Activated T-cell treated with anti-CD3 and anti-CD28 coated beads, Interleukin-2, amount 50 U/mL, for 24 hours (primary cell): ENCODE measurements at regions not wholly inside any gene's neighbourhood (a gene's known extent, or its start where the extent isn't known, plus 50 kb on each side); places are given as distances from the start of the nearest gene placed in this dataset.

Source experiments
- DNase-seq: peaks from one replicate; pipeline ENCODE4 v3.0.0-alpha.2; 2020
- H3K27ac Mint-ChIP-seq: 2 replicates; pipeline ENCODE4 v1.8.0; 2020; ENCODE audit warnings: mild to moderate bottlenecking, mixed read lengths
- H3K27me3 Mint-ChIP-seq: 2 replicates; pipeline ENCODE4 v1.8.0; 2020; ENCODE audit warnings: mixed read lengths
- H3K36me3 Mint-ChIP-seq: 2 replicates; pipeline ENCODE4 v1.8.0; 2020; ENCODE audit warnings: low read depth, mixed read lengths
- H3K4me1 Mint-ChIP-seq: 2 replicates; pipeline ENCODE4 v1.8.0; 2020; ENCODE audit warnings: low read depth, mixed read lengths
- H3K4me3 Mint-ChIP-seq: 2 replicates; pipeline ENCODE4 v1.8.0; 2020; ENCODE audit warnings: mild to moderate bottlenecking, moderate library complexity, mixed read lengths
- H3K9me3 Mint-ChIP-seq: 2 replicates; pipeline ENCODE4 v1.8.0; 2020; ENCODE audit warnings: mixed read lengths

- Mint-ChIP-seq H3K27ac (no peak overlapping the region), H3K9me3 (no peaks in the 10 kb centered on the region), H3K4me1 (peaks cover 6% of the 10 kb centered on the region), H3K36me3 (no peaks in the 10 kb centered on the region), H3K4me3 (no peak overlapping the region), H3K27me3 (no peaks in the 10 kb centered on the region)
- no peak for DNase-seq
These were observed 142.0 kb downstream of the PTPN20 start for GRCh38 chr10:47053081-47053798.

GRCh38 chr10:47054974-47055373 lies 143.7 kb downstream of the PTPN20 start:
- Mint-ChIP-seq H3K4me3 (no peak overlapping the region), H3K4me1 (no peaks in the 10 kb centered on the region), H3K9me3 (no peaks in the 10 kb centered on the region), H3K27me3 (no peaks in the 10 kb centered on the region), H3K36me3 (no peaks in the 10 kb centered on the region), H3K27ac (no peak overlapping the region)
- DNase-seq = peak; percentile 16

GRCh38 chr10:47055386-47056246 lies 144.4 kb downstream of the PTPN20 start:
- Mint-ChIP-seq H3K9me3 (no peaks in the 10 kb centered on the region), H3K4me1 (no peaks in the 10 kb centered on the region), H3K27me3 (no peaks in the 10 kb centered on the region), H3K27ac (no peak overlapping the region), H3K4me3 (no peak overlapping the region), H3K36me3 (no peaks in the 10 kb centered on the region)
- DNase-seq = no peak

GRCh38 chr10:47056247-47056510 lies 145.0 kb downstream of the PTPN20 start:
- no peak overlapping the region for H3K4me3 Mint-ChIP-seq
- no peaks in the 10 kb centered on the region for H3K9me3 Mint-ChIP-seq
- DNase-seq = no peak
- no peaks in the 10 kb centered on the region for H3K4me1 Mint-ChIP-seq
- H3K27me3 Mint-ChIP-seq = no peaks in the 10 kb centered on the region
- H3K27ac Mint-ChIP-seq = no peak overlapping the region
- no peaks in the 10 kb centered on the region for H3K36me3 Mint-ChIP-seq

- Mint-ChIP-seq H3K27me3 (no peaks in the 10 kb centered on the region), H3K4me1 (no peaks in the 10 kb centered on the region), H3K27ac (no peak overlapping the region), H3K9me3 (no peaks in the 10 kb centered on the region), H3K4me3 (no peak overlapping the region), H3K36me3 (no peaks in the 10 kb centered on the region)
- DNase-seq = no peak
These were observed 146.2 kb downstream of the PTPN20 start for GRCh38 chr10:47057471-47057870.

GRCh38 chr10:47058032-47058702 lies 146.9 kb downstream of the PTPN20 start:
- H3K9me3 Mint-ChIP-seq = no peaks in the 10 kb centered on the region
- no peak overlapping the region for H3K4me3 Mint-ChIP-seq
- no peak for DNase-seq
- no peaks in the 10 kb centered on the region for H3K4me1 Mint-ChIP-seq
- no peaks in the 10 kb centered on the region for H3K27me3 Mint-ChIP-seq
- H3K27ac Mint-ChIP-seq = no peak overlapping the region
- H3K36me3 Mint-ChIP-seq = no peaks in the 10 kb centered on the region

- H3K9me3 Mint-ChIP-seq = no peaks in the 10 kb centered on the region
- H3K27ac Mint-ChIP-seq = no peak overlapping the region
- no peak for DNase-seq
- H3K36me3 Mint-ChIP-seq = no peaks in the 10 kb centered on the region
- H3K4me3 Mint-ChIP-seq = no peak overlapping the region
- H3K4me1 Mint-ChIP-seq = no peaks in the 10 kb centered on the region
- no peaks in the 10 kb centered on the region for H3K27me3 Mint-ChIP-seq
These were observed 147.7 kb downstream of the PTPN20 start for GRCh38 chr10:47058961-47059391.

GRCh38 chr10:47059606-47060311 lies 148.5 kb downstream of the PTPN20 start:
- peak; percentile 14 for DNase-seq
- H3K27ac Mint-ChIP-seq = no peak overlapping the region
- no peaks in the 10 kb centered on the region for H3K27me3 Mint-ChIP-seq
- no peaks in the 10 kb centered on the region for H3K4me1 Mint-ChIP-seq
- no peaks in the 10 kb centered on the region for H3K9me3 Mint-ChIP-seq
- H3K4me3 Mint-ChIP-seq = no peak overlapping the region
- no peaks in the 10 kb centered on the region for H3K36me3 Mint-ChIP-seq

- no peak overlapping the region for H3K27ac Mint-ChIP-seq
- H3K4me3 Mint-ChIP-seq = no peak overlapping the region
- no peaks in the 10 kb centered on the region for H3K9me3 Mint-ChIP-seq
- H3K27me3 Mint-ChIP-seq = no peaks in the 10 kb centered on the region
- no peak for DNase-seq
- no peaks in the 10 kb centered on the region for H3K36me3 Mint-ChIP-seq
- no peaks in the 10 kb centered on the region for H3K4me1 Mint-ChIP-seq
These were observed 149.1 kb downstream of the PTPN20 start for GRCh38 chr10:47060356-47060755.

- no peaks in the 10 kb centered on the region for H3K27me3 Mint-ChIP-seq
- no peaks in the 10 kb centered on the region for H3K4me1 Mint-ChIP-seq
- H3K9me3 Mint-ChIP-seq = no peaks in the 10 kb centered on the region
- no peak overlapping the region for H3K27ac Mint-ChIP-seq
- no peaks in the 10 kb centered on the region for H3K36me3 Mint-ChIP-seq
- no peak overlapping the region for H3K4me3 Mint-ChIP-seq
- no peak for DNase-seq
These were observed 149.8 kb downstream of the PTPN20 start for GRCh38 chr10:47060993-47061500.

GRCh38 chr10:47061776-47062175 lies 150.5 kb downstream of the PTPN20 start:
- DNase-seq = no peak
- Mint-ChIP-seq H3K4me3 (no peak overlapping the region), H3K27me3 (no peaks in the 10 kb centered on the region), H3K27ac (no peak overlapping the region), H3K36me3 (no peaks in the 10 kb centered on the region), H3K9me3 (no peaks in the 10 kb centered on the region), H3K4me1 (no peaks in the 10 kb centered on the region)

- no peaks in the 10 kb centered on the region for H3K36me3 Mint-ChIP-seq
- H3K4me3 Mint-ChIP-seq = no peak overlapping the region
- no peak overlapping the region for H3K27ac Mint-ChIP-seq
- DNase-seq = peak; percentile 22
- no peaks in the 10 kb centered on the region for H3K9me3 Mint-ChIP-seq
- no peaks in the 10 kb centered on the region for H3K4me1 Mint-ChIP-seq
- H3K27me3 Mint-ChIP-seq = no peaks in the 10 kb centered on the region
These were observed 151.4 kb downstream of the PTPN20 start for GRCh38 chr10:47062441-47063200.

- H3K9me3 Mint-ChIP-seq = no peaks in the 10 kb centered on the region
- no peak for DNase-seq
- no peaks in the 10 kb centered on the region for H3K27me3 Mint-ChIP-seq
- no peaks in the 10 kb centered on the region for H3K36me3 Mint-ChIP-seq
- H3K27ac Mint-ChIP-seq = no peak overlapping the region
- H3K4me1 Mint-ChIP-seq = no peaks in the 10 kb centered on the region
- no peak overlapping the region for H3K4me3 Mint-ChIP-seq
These were observed 152.6 kb downstream of the PTPN20 start for GRCh38 chr10:47063858-47064257.

GRCh38 chr10:47065903-47066302 lies 154.7 kb downstream of the PTPN20 start:
- Mint-ChIP-seq H3K27ac (no peak overlapping the region), H3K9me3 (no peaks in the 10 kb centered on the region), H3K27me3 (no peaks in the 10 kb centered on the region)

More at GRCh38 chr10:47065903-47066302, 154.7 kb downstream of the PTPN20 start:
- Mint-ChIP-seq H3K4me1 (no peaks in the 10 kb centered on the region), H3K4me3 (no peak overlapping the region), H3K36me3 (no peaks in the 10 kb centered on the region)
- peak; percentile 18 for DNase-seq
